OCI-LY7 (cell line): ENCODE measurements at regions not wholly inside any gene's neighbourhood (a gene's known extent, or its start where the extent isn't known, plus 50 kb on each side); places are given as distances from the start of the nearest gene placed in this dataset.

Experiments used
- BruUV-seq: library from RNA; stranded (reverse); fragments of 400-500 nt; replicated peaks from 2 replicates; lab custom pipeline; 2021; lab: Mats Ljungman, UMichigan
- CTCF ChIA-PET: fragments of 300-600 bp; sonication (Branson Sonifier 250); formaldehyde crosslinking; loops from one replicate; lab custom pipeline; 2022; ENCODE audit warnings: antibody characterized with exemption; ENCODE audit not compliant: unreplicated experiment; lab: Charles Lee
- POLR2A ChIA-PET: fragments of 300-600 bp; sonication (Branson Sonifier 250); formaldehyde crosslinking; loops from one replicate; lab custom pipeline; 2022; ENCODE audit warnings: antibody characterized with exemption; lab: Charles Lee
- DNase-seq: peaks from one replicate; pipeline ENCODE4 v3.0.0-alpha.2; 2015; ENCODE audit warnings: low spot score
- H2AFZ ChIP-seq: fragments of 200-600 bp; sonication (generic), shearing (Covaris generic); 2 replicates; pipeline ENCODE4 v1.6.1; 2014; ENCODE audit warnings: mild to moderate bottlenecking, antibody characterized with exemption, low read length, moderate library complexity
- H3K27ac ChIP-seq: fragments of 200-600 bp; sonication (generic); 2 replicates; pipeline ENCODE4 v1.5.1; 2014; ENCODE audit warnings: mixed run types, low read depth, mild to moderate bottlenecking, moderate library complexity, low read length, inconsistent platforms; ENCODE audit not compliant: poor library complexity, severe bottlenecking
- H3K36me3 ChIP-seq: fragments of 200-600 bp; sonication (generic); 2 replicates; pipeline ENCODE4 v1.6.1; 2014; ENCODE audit warnings: mild to moderate bottlenecking, antibody characterized with exemption, low read length, moderate library complexity, mixed read lengths; ENCODE audit not compliant: insufficient read depth
- H3K4me1 ChIP-seq: fragments of 200-600 bp; sonication (generic); 2 replicates; pipeline ENCODE4 v1.5.1; 2014; ENCODE audit warnings: mild to moderate bottlenecking, low read length; ENCODE audit not compliant: insufficient read depth, poor library complexity, severe bottlenecking
- H3K4me2 ChIP-seq: fragments of 200-600 bp; sonication (generic); 2 replicates; pipeline ENCODE4 v1.6.1; 2014; ENCODE audit warnings: mild to moderate bottlenecking, low read length
- H3K4me3 ChIP-seq: fragments of 200-600 bp; sonication (generic); 2 replicates; pipeline ENCODE4 v1.5.1; 2014; ENCODE audit warnings: mild to moderate bottlenecking, low read depth, low read length; ENCODE audit not compliant: poor library complexity, severe bottlenecking
- H3K79me2 ChIP-seq: fragments of 200-600 bp; sonication (generic); 2 replicates; pipeline ENCODE4 v1.6.1; 2016; ENCODE audit warnings: low read depth, mild to moderate bottlenecking, low read length, moderate library complexity, mixed read lengths; ENCODE audit not compliant: insufficient read depth
- H3K9me2 ChIP-seq: fragments of 200-600 bp; sonication (generic); 2 replicates; pipeline ENCODE4 v1.6.1; 2016; ENCODE audit warnings: mild to moderate bottlenecking, low read length, mixed read lengths; ENCODE audit not compliant: insufficient read depth
- H3K9me3 ChIP-seq: fragments of 200-600 bp; sonication (generic); 2 replicates; pipeline ENCODE4 v1.6.1; 2014; ENCODE audit warnings: mild to moderate bottlenecking, mixed run types, low read length, mixed read lengths
- H4K20me1 ChIP-seq: fragments of 200-600 bp; sonication (generic); 2 replicates; pipeline ENCODE4 v1.6.1; 2014; ENCODE audit warnings: mild to moderate bottlenecking, antibody characterized with exemption, low read length, moderate library complexity, mixed read lengths; ENCODE audit not compliant: insufficient read depth
- CTCF ChIP-seq: fragments of 200-600 bp; sonication (generic); conservative IDR thresholded peaks from 2 replicates; pipeline ENCODE4 v1.5.1; 2014; ENCODE audit warnings: mild to moderate bottlenecking, antibody characterized with exemption, low read length, moderate library complexity, mixed read lengths
- EZH2phosphoT487 ChIP-seq: fragments of 200-600 bp; sonication (generic); IDR thresholded peaks from 2 replicates; pipeline ENCODE4 v1.6.1; 2018; ENCODE audit warnings: low read depth, borderline replicate concordance, mild to moderate bottlenecking, mixed run types, antibody characterized with exemption, low read length, moderate library complexity, mixed read lengths
- intact Hi-C: fragments of 100-400 bp; cut with micrococcal nuclease; formaldehyde crosslinking; loops from one replicate; pipeline ENCODE4 v1.10.0; 2022; ENCODE audit not compliant: unreplicated experiment

GRCh38 chr5:3190433-3190832, 405.2 kb upstream of the IRX1 start:
- Histone ChIP-seq H3K4me3 (no peak overlapping the region), H3K4me1 (no peaks in the 10 kb centered on the region), H4K20me1 (no peaks in the 10 kb centered on the region), H3K36me3 (no peaks in the 10 kb centered on the region), H3K9me2 (no peaks in the 10 kb centered on the region), H3K4me2 (no peak overlapping the region), H2AFZ (no peak overlapping the region), H3K27ac (no peak overlapping the region), H3K9me3 (no peaks in the 10 kb centered on the region), H3K79me2 (no peaks in the 10 kb centered on the region)
- ChIA-PET POLR2A (no interaction called here), CTCF (no interaction called here)
- no TSS peak for BruUV-seq
- no peak for DNase-seq
- intact Hi-C loops = no loop called here
- TF ChIP-seq CTCF (no peak), EZH2phosphoT487 (no peak)

- Histone ChIP-seq H3K36me3 (no peaks in the 10 kb centered on the region), H3K9me3 (no peaks in the 10 kb centered on the region), H2AFZ (no peak overlapping the region), H3K79me2 (no peaks in the 10 kb centered on the region), H3K4me1 (no peaks in the 10 kb centered on the region), H3K4me3 (no peak overlapping the region), H3K4me2 (no peak overlapping the region), H3K9me2 (no peaks in the 10 kb centered on the region), H3K27ac (no peak overlapping the region), H4K20me1 (no peaks in the 10 kb centered on the region)
- ChIA-PET CTCF (no interaction called here), POLR2A (no interaction called here)
- no peak for TF ChIP-seq EZH2phosphoT487
- no peak for TF ChIP-seq CTCF
- intact Hi-C loops = no loop called here
- BruUV-seq = no TSS peak
- DNase-seq = no peak
Observed at GRCh38 chr5:3187771-3188425, 407.7 kb upstream of the IRX1 start.

- Histone ChIP-seq H2AFZ (no peak overlapping the region), H3K9me2 (no peaks in the 10 kb centered on the region), H4K20me1 (no peaks in the 10 kb centered on the region), H3K4me1 (no peaks in the 10 kb centered on the region), H3K4me3 (no peak overlapping the region), H3K9me3 (no peaks in the 10 kb centered on the region), H3K27ac (no peak overlapping the region), H3K4me2 (no peak overlapping the region), H3K79me2 (no peaks in the 10 kb centered on the region), H3K36me3 (no peaks in the 10 kb centered on the region)
- BruUV-seq = no TSS peak
- CTCF ChIA-PET = no interaction called here
- POLR2A ChIA-PET = interaction anchor here (0.5 kb wide), 1 partner anchor 998 kb away, joined by 6 read pairs; no protein-coding TSS in a partner anchor
- no peak for TF ChIP-seq CTCF
- no peak for TF ChIP-seq EZH2phosphoT487
- intact Hi-C loops = no loop called here
- no peak for DNase-seq
Observed at GRCh38 chr5:3186736-3187405, 408.8 kb upstream of the IRX1 start.
